Mucosa of descending colon (tissue), 3 donors: ENCODE measurements at regions not wholly inside any gene's neighbourhood (a gene's known extent, or its start where the extent isn't known, plus 50 kb on each side); places are given as distances from the start of the nearest gene placed in this dataset.

Experiments
- ATAC-seq: fragments of 200-7000 bp; cut with Tn5 transposase; one replicate; pipeline ENCODE4 v1.9.1; 2020; ENCODE audit warnings: mild to moderate bottlenecking, moderate library complexity
- DNase-seq, 3 donors: peaks; one replicate each; pipeline ENCODE4 v3.0.0-alpha.2; 2020
- H3K36me3 ChIP-seq: fragments of 200-600 bp; one replicate; pipeline ENCODE4 v1.8.0; 2021; ENCODE audit warnings: low read depth, mild to moderate bottlenecking
- H3K4me1 ChIP-seq: fragments of 200-600 bp; one replicate; pipeline ENCODE4 v1.8.0; 2021; ENCODE audit warnings: low read depth, mild to moderate bottlenecking
- H3K4me3 ChIP-seq: fragments of 200-600 bp; one replicate; pipeline ENCODE4 v1.8.0; 2021; ENCODE audit warnings: mild to moderate bottlenecking
- H3K9me3 ChIP-seq: fragments of 200-600 bp; one replicate; pipeline ENCODE4 v1.8.0; 2021; ENCODE audit warnings: mild to moderate bottlenecking
- CTCF ChIP-seq: fragments of 200-600 bp; IDR thresholded peaks from one replicate; pipeline ENCODE4 v1.8.0; 2022; ENCODE audit warnings: antibody characterized with exemption, mild to moderate bottlenecking
- intact Hi-C, 2 donors: fragments of 100-400 bp; cut with DNase I in 1 of 2; cut with micrococcal nuclease in 1 of 2; formaldehyde crosslinking; loops; one replicate each; pipeline versions ENCODE4 v1.11.0 to v1.11.1; 2022; cut with DNase I, micrococcal nuclease
- donor health status: DM: no; HTN: no; CAD: no; lungs with moderate emphysema.
- donor health status: DM: no; HTN: no; CAD: no.
- donor health status: DM: no; HTN: yes; CAD: no.

GRCh38 chr6:14192216-14192788 lies 74.7 kb downstream of the CD83 start:
- H3K4me3 ChIP-seq = no peak overlapping the region
- peaks cover 17% of the 10 kb centered on the region for H3K4me1 ChIP-seq
- no peak for DNase-seq
- H3K36me3 ChIP-seq = no peaks in the 10 kb centered on the region
- intact Hi-C loops = no loop called here
- TF ChIP-seq CTCF = no peak
- no peak for ATAC-seq
- H3K9me3 ChIP-seq = no peaks in the 10 kb centered on the region

GRCh38 chr6:14193524-14193923 lies 76.0 kb downstream of the CD83 start:
- DNase-seq (no peak), ATAC-seq (no peak)
- Histone ChIP-seq H3K4me3 (no peak overlapping the region), H3K9me3 (no peaks in the 10 kb centered on the region), H3K36me3 (no peaks in the 10 kb centered on the region), H3K4me1 (peaks cover 17% of the 10 kb centered on the region)
- TF ChIP-seq CTCF = no peak
- intact Hi-C loops = no loop called here

GRCh38 chr6:14194483-14194882 lies 76.9 kb downstream of the CD83 start:
- intact Hi-C loops = no loop called here
- ATAC-seq (no peak), DNase-seq (no peak)

GRCh38 chr6:14194976-14195375 lies 77.4 kb downstream of the CD83 start:
- intact Hi-C loops = no loop called here
- Histone ChIP-seq H3K9me3 (no peaks in the 10 kb centered on the region), H3K4me3 (no peak overlapping the region), H3K36me3 (no peaks in the 10 kb centered on the region), H3K4me1 (peaks cover 7% of the 10 kb centered on the region)
- TF ChIP-seq CTCF = no peak
- DNase-seq (no peak), ATAC-seq (no peak)

More at GRCh38 chr6:14194483-14194882, 76.9 kb downstream of the CD83 start:
- Histone ChIP-seq H3K36me3 (no peaks in the 10 kb centered on the region), H3K9me3 (no peaks in the 10 kb centered on the region), H3K4me1 (peaks cover 12% of the 10 kb centered on the region), H3K4me3 (no peak overlapping the region)
- TF ChIP-seq CTCF = no peak

GRCh38 chr6:14196026-14196425 lies 78.5 kb downstream of the CD83 start:
- no peaks in the 10 kb centered on the region for H3K9me3 ChIP-seq
- ATAC-seq (peak; percentile 46), DNase-seq (peak in 1 of 3 donors; percentile 49)
- H3K36me3 ChIP-seq = no peaks in the 10 kb centered on the region
- peaks cover 4% of the 10 kb centered on the region for H3K4me1 ChIP-seq
- H3K4me3 ChIP-seq = no peak overlapping the region
- intact Hi-C loops = no loop called here
- TF ChIP-seq CTCF = no peak

GRCh38 chr6:14197118-14197517 lies 79.5 kb downstream of the CD83 start:
- TF ChIP-seq CTCF = no peak
- Histone ChIP-seq H3K36me3 (no peaks in the 10 kb centered on the region), H3K9me3 (no peaks in the 10 kb centered on the region), H3K4me1 (peaks cover 4% of the 10 kb centered on the region), H3K4me3 (no peak overlapping the region)
- intact Hi-C loops = no loop called here
- no peak for ATAC-seq
- no peak for DNase-seq
